ENCODE measurements at regions not wholly inside any gene's neighbourhood (a gene's known extent, or its start where the extent isn't known, plus 50 kb on each side); places are given as distances from the start of the nearest gene placed in this dataset.
A peak's percentile ranks its signal among the peaks of the same experiment; 100 is the strongest.

DNA sequence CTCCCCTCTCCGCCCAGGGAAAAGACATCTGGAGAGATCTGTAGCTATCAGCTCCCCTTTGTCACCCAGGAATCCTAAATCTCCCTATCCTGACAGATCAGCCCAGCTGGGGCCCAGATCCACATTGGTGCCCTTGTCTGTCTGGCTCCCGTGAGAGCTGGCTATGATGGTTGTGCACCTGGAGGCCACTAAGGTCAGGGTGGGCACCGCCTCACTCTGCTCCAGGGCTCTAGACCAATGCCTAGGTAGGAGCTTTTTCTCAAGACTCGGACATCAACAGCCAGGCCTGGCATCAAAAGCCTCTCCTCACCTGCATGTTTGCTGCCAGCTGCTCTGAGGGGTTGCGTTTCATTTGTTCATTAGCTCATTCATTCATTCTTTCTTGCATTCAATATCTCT, 142.7 kb downstream of the SMAD6 start:
- H3K27ac Mint-ChIP-seq = no peak overlapping the region
- no peak for DNase-seq
- H3K4me3 Mint-ChIP-seq = no peak overlapping the region
- H3K4me1 Mint-ChIP-seq = peaks cover 4% of the 10 kb centered on the region
- no peaks in the 10 kb centered on the region for H3K36me3 Mint-ChIP-seq
- H3K9me3 Mint-ChIP-seq = no peaks in the 10 kb centered on the region
- H3K27me3 Mint-ChIP-seq = peaks cover 45% of the 10 kb centered on the region

DNA sequence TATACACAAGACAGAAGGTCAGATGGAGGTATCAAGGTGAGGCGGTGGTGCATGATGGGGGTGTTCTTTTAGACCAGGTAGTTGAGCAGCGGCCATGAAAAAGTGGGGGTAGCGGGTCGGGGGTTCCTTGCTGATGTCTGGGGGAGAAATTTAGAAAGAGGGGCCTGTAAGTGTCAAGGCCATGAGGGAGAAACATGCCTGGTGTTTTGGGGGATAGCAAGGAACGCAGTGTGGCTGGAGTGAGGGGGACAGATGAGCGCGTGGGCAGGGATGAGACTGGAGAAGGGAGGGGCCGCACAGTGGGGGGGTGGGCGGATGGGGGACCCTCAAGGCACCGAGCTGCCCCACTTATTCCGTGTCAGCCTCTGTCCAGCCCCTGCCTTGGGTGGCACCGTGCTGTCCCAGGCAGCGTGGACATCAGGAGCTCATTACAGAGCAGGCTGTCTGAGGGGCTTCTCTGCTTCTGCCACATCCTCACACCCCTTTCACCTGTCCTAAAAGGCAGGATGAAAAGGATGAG, 143.3 kb downstream of the SMAD6 start:
- H3K9me3 Mint-ChIP-seq = no peaks in the 10 kb centered on the region
- no peak overlapping the region for H3K27ac Mint-ChIP-seq
- no peak overlapping the region for H3K4me3 Mint-ChIP-seq
- DNase-seq = no peak
- no peaks in the 10 kb centered on the region for H3K36me3 Mint-ChIP-seq
- peaks cover 45% of the 10 kb centered on the region for H3K27me3 Mint-ChIP-seq
- peaks cover 4% of the 10 kb centered on the region for H3K4me1 Mint-ChIP-seq

DNA sequence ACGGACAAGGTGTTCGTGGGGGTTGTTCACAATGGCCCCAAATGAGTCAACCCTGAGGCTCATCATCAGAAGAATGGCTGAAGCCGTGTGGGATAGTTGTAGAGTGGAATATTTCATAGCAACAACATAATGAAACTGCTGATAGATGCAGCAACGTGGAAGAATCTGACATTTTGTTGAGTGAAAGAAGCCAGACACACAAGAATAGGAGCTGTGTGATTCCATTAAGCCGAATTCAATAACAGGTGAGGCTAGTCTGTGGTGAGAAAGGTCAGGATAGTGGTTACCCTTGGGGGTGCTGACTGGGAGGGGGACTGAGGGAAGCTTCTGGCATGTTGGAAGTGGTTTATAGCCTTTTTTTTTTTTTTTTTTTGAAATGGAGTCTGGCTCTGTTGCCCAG, 144.0 kb downstream of the SMAD6 start:
- H3K4me1 Mint-ChIP-seq = peaks cover 4% of the 10 kb centered on the region

DNA sequence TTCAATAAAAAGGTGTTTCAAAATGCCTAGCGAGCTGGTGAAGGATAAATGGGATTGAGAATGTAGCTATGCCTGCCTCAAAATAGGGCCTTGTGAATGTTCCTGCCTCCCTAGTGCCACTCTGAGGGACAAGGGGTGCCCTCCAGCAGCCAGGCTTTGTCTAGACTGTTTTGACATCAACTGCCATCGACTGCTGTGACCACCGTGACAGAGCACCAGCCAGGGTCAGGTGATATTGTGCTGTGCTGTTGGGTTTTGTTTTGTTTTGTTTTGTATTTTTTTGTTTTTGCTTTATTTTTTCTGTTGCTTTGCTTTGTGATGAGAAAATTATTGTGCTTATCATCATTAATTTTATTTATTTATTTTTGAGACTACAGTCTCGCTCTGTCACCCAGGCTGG, 144.8 kb downstream of the SMAD6 start:
- peaks cover 8% of the 10 kb centered on the region for H3K4me1 Mint-ChIP-seq
- DNase-seq = no peak

More for the DNA sequence above, 144.0 kb downstream of the SMAD6 start:
- Mint-ChIP-seq H3K36me3 (no peaks in the 10 kb centered on the region), H3K4me3 (no peak overlapping the region), H3K27me3 (peaks cover 46% of the 10 kb centered on the region), H3K9me3 (no peaks in the 10 kb centered on the region), H3K27ac (no peak overlapping the region)
- DNase-seq = no peak

DNA sequence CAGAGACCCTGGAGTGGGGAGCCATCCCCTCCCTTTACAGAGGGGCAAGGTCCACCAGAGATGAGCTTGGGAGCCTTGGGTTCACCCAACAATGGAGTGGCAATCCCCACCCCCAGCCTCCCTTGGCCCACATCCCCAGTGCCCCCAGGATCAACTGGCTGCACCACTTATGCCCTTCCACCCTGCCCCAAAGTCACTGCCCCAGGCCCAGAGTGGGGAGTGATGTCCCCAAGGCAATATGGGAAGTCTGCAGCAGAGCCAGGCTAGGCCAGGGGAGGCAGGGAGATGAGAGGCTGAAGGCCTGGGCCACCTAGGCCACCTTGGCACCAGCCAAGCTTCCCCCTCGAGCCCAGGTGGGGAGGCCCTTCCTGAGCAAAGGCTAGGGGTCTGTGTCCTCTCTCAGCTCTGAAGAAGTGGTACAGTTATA, 145.5 kb downstream of the SMAD6 start:
- peaks cover 8% of the 10 kb centered on the region for H3K4me1 Mint-ChIP-seq
- H3K27ac Mint-ChIP-seq = no peak overlapping the region
- no peak for DNase-seq
- H3K27me3 Mint-ChIP-seq = peaks cover 45% of the 10 kb centered on the region
- no peaks in the 10 kb centered on the region for H3K36me3 Mint-ChIP-seq
- H3K4me3 Mint-ChIP-seq = no peak overlapping the region
- H3K9me3 Mint-ChIP-seq = no peaks in the 10 kb centered on the region

More for the DNA sequence above, 144.8 kb downstream of the SMAD6 start:
- no peak overlapping the region for H3K4me3 Mint-ChIP-seq
- H3K36me3 Mint-ChIP-seq = no peaks in the 10 kb centered on the region
- H3K27ac Mint-ChIP-seq = no peak overlapping the region
- H3K9me3 Mint-ChIP-seq = no peaks in the 10 kb centered on the region
- peaks cover 45% of the 10 kb centered on the region for H3K27me3 Mint-ChIP-seq

DNA sequence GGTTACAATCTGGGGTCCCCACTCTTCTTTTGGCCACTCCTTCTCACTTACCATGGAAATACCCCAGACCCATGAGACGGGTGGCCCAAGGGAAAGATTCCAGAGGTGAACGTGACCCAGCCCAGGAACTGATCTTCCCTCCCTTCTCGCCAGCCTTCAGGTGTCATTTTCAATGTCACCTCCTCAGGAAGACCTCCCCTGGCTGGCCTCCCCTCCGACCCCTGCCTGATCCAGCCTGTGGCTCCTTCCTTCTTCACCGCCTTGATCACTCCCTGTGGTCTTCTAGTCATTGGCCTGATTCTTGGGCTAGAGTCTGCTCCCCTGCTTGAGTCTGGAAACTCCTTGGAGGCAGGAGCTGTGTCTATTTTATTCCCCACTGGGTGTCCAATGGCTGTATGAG, 146.1 kb downstream of the SMAD6 start:
- no peak for DNase-seq
- no peaks in the 10 kb centered on the region for H3K36me3 Mint-ChIP-seq
- no peak overlapping the region for H3K4me3 Mint-ChIP-seq
- no peaks in the 10 kb centered on the region for H3K9me3 Mint-ChIP-seq
- H3K27me3 Mint-ChIP-seq = peaks cover 43% of the 10 kb centered on the region
- peaks cover 6% of the 10 kb centered on the region for H3K4me1 Mint-ChIP-seq
- H3K27ac Mint-ChIP-seq = no peak overlapping the region

DNA sequence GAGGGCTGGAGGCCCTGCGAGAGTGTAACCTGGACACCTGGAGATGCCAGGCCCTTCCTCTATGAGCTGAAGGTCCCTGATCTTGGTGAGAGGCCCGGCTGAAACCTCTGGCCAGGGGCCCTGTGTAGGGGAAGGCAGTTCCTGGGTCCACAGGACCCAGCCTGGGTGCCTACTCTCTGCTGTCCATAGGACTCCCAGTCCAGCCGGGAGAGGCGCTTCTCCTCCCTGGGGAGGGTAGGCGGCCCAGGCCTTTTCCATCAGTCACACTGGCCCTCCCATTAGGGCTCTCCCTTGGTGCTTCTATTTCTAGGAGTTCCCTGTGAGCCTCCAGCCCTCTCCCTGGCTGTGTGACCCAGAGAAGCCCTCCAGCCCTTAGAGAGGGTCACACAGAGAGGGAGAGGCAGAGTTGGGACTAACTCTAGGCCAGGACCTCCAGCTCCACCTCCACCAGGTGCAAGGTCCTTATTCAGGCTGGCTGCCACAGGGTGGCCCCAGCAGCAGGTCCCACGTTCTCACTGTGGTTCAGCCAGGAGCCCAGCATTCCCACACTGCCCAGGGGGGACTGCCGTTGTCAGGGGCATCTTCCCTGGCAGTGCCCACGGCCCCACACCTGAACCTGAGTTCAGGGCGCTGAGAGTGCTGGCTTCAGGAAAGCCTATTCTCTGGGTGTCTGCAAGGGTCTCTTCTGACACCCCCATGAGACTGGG, 146.8 kb downstream of the SMAD6 start:
- no peak for DNase-seq
- Mint-ChIP-seq H3K27ac (no peak overlapping the region), H3K4me3 (no peak overlapping the region), H3K36me3 (no peaks in the 10 kb centered on the region), H3K27me3 (peaks cover 38% of the 10 kb centered on the region), H3K4me1 (peaks cover 4% of the 10 kb centered on the region), H3K9me3 (no peaks in the 10 kb centered on the region)

DNA sequence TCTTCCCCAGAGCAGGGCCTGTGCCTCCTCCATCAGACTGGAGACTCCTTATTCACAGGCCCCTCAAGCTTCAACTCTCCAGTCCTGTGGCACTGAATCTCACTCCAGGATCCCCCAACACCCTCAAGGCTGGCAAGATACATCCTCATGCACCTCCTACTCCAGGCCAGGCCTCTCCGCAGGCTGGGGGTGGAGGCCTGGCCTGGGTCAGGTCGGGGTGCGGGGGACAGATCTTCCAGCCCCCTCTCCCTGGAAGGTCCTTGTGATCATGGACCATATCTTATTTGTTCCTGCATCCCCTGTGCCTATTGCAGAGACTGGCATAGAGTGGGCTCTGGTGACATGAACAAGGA, 147.3 kb downstream of the SMAD6 start:
- no peak overlapping the region for H3K27ac Mint-ChIP-seq

DNA sequence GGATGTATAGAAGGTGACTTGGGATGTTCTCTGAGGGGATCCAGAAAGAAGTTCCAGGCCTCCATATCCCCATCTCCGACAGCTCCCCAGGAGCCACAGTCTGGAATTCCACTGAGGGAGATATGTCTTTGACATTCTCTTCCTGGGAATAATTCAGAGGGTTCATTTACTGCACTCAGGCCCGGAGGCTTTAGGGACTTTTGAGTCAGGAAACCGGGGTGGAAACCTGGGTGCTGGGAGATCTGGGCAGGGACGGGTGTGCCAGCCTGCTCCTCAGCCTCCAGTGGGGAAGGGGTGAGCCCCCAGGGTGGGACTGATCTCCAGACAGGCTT, 147.7 kb downstream of the SMAD6 start:
- Mint-ChIP-seq H3K36me3 (no peaks in the 10 kb centered on the region), H3K9me3 (no peaks in the 10 kb centered on the region), H3K4me3 (no peak overlapping the region), H3K27me3 (peaks cover 35% of the 10 kb centered on the region), H3K27ac (no peak overlapping the region), H3K4me1 (peaks cover 4% of the 10 kb centered on the region)
- DNase-seq = no peak

More for the DNA sequence above, 147.3 kb downstream of the SMAD6 start:
- Mint-ChIP-seq H3K36me3 (no peaks in the 10 kb centered on the region), H3K4me1 (peaks cover 4% of the 10 kb centered on the region), H3K9me3 (no peaks in the 10 kb centered on the region), H3K27me3 (peaks cover 38% of the 10 kb centered on the region), H3K4me3 (no peak overlapping the region)
- DNase-seq = no peak

DNA sequence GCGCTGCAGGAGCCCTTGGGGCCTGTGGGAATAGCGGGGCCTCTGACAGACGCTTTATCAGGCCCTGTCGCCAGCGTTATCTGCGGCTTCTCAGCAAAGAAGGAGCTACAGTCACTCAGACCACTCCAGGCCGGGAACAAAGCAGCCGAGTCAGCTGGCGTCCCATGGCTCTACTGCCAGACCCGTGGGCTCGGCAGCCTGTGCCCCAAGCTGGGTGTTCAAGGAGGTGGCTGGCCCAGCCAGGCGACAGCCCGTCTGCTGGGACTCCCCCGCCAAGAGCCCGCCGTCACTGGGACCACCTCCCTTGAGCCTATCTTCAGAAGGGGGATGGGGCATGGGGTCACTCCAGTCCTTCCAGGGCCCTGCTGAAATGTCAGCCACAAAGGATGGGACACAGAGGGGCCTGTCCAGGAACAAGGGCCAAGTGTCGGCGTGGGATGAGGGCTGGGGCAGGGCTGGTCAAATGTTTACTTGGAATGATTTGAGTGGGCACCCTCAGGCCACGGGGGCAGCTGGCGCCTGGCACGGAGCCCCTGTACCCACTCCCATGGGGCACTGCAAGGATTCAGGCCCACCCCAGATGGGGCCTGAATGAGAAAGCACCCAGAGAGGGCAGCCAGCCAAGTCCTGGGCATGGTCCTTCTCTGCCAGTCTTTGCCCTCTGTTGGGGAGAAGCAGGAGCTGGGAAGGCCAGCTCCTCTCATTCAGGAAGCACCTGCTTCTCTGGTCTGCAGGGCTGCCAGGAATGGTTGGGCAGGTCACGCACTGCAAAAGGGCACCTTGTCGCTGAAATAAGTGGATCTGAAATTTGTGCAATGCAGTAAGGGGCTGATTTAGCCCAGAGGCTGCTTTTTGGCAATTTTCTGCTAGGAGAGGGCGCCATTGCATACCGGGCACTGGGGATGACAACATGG, 148.3 kb downstream of the SMAD6 start:
- DNase-seq = no peak
- Mint-ChIP-seq H3K27me3 (peaks cover 35% of the 10 kb centered on the region), H3K4me1 (peaks cover 4% of the 10 kb centered on the region), H3K4me3 (no peak overlapping the region), H3K36me3 (no peaks in the 10 kb centered on the region), H3K27ac (no peak overlapping the region), H3K9me3 (no peaks in the 10 kb centered on the region)

DNA sequence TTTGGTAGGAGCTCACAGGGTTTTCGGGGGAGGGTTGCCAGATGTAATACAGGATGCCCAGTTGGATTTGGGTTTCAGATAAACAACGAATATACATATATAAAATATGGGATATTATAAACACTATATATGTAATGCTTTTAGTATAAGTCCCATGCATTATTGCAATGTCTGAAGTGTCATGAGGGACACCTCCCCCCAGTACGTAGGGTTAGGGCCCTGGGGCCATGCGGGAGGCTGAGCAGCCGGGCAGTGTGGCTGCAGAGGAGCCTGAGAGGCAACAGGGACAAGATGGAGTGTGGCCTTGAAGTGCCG, 148.9 kb downstream of the SMAD6 start:
- no peak overlapping the region for H3K27ac Mint-ChIP-seq
- H3K36me3 Mint-ChIP-seq = no peaks in the 10 kb centered on the region
- no peak for DNase-seq
- H3K4me1 Mint-ChIP-seq = peaks cover 4% of the 10 kb centered on the region
- H3K4me3 Mint-ChIP-seq = no peak overlapping the region
- H3K27me3 Mint-ChIP-seq = peaks cover 33% of the 10 kb centered on the region
- H3K9me3 Mint-ChIP-seq = no peaks in the 10 kb centered on the region

DNA sequence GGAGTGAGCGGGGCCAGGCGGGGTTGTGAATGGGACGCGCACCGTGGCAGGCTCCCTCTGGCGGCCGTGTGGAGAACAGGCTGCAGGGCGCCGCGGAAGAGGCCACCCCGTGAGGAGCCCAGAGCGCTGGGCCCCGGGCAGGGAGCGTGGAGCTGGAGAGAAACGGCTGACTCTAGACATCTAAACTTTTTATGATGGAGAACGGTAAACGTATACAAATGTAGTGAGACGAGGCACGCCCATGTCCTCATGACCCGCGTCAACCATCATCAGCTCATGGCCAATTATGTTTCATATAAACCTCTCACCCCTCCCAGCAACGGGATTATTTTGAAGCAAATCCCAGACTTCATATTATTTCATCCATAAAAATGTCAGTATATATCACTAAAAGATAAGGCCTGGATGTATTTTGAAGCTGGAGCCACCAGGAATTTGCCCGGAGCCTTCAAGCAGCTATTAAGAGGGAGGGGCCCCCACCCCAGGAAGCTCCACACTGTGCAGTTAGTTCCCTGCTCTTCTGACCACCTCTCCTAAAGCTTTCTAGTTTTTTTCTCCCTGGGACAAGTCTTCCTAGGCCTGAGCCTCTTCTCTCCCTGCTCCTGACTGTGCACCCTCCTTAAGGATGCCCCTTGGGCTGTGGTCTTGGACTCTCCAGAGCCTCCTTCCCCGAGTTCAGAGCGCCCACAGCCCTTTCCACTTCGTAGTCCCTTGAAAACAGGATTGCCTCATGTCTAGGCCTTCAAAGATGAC, 149.5 kb downstream of the SMAD6 start:
- Mint-ChIP-seq H3K36me3 (no peaks in the 10 kb centered on the region), H3K4me1 (peaks cover 4% of the 10 kb centered on the region), H3K27ac (no peak overlapping the region), H3K27me3 (peaks cover 30% of the 10 kb centered on the region), H3K4me3 (peak overlapping the region; percentile 25), H3K9me3 (no peaks in the 10 kb centered on the region)
- DNase-seq = peak; percentile 79

DNA sequence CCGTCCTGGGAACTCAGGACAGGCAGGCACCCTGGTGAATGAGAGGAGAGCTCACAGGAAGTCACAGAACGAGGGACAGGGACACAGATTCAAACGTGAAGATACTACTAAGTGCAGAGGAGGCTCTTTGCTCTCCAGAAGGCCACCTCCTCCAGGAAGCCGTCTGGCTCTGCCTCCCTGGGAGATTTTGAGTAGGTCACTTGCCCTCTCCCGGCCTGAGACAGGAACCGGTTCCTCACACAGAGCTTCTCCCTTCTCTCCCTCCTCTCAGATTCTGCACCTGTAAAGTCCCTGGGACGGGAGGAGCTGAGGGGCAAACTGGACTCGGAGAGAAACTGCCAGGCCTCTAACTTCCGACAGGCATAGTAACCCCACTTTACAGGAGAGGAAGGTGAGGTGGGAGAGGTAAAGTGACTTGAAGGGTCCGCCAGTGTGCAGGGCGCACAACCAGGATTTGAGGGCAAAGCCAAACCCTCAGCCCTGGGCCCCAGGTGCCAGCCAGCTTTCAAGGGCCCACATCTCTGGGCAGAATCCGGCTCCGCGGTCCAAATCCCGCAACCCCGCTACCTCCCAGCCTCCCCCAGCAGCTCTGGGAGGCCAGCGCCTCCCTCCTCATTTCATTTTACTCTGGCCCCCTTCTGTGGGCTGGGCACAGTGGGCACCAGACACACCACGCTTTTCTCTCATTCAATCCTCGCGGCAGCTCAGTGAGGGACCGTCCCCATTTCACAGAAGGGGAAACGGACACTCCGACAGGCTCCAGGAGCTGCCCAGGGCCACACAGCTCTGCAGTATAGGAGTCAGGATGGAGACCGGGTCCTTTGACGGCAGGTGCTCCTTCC, 150.2 kb downstream of the SMAD6 start:
- H3K9me3 Mint-ChIP-seq = no peaks in the 10 kb centered on the region
- peaks cover 4% of the 10 kb centered on the region for H3K4me1 Mint-ChIP-seq
- no peak overlapping the region for H3K27ac Mint-ChIP-seq
- peaks cover 28% of the 10 kb centered on the region for H3K27me3 Mint-ChIP-seq
- DNase-seq = no peak
- H3K36me3 Mint-ChIP-seq = no peaks in the 10 kb centered on the region
- H3K4me3 Mint-ChIP-seq = no peak overlapping the region

Measured in activated naive CD8-positive, alpha-beta T cell treated with anti-CD3 and anti-CD28 coated beads for 36 hours (primary cell).